Gastrocnemius medialis (tissue), 4 donors: ENCODE measurements at regions not wholly inside any gene's neighbourhood (a gene's known extent, or its start where the extent isn't known, plus 50 kb on each side); places are given as distances from the start of the nearest gene placed in this dataset.

Experiments used
- CTCF ChIP-seq, 5 experiments: fragments of 450-650 bp in 3 of 5; fragments of 200-600 bp in 2 of 5; sonication (generic) in 2 of 5; IDR thresholded peaks in 4 of 5; conservative IDR thresholded peaks in 1 of 5; 1 replicate in 4 of 5; 2 replicates in 1 of 5; pipeline ENCODE4 v1.5.1; 2016 to 2019; ENCODE audit warnings: antibody characterized with exemption in 5 of 5, mild to moderate bottlenecking in 3 of 5, moderate library complexity in 3 of 5
- POLR2A ChIP-seq, 2 donors: fragments of 450-650 bp; IDR thresholded peaks; one replicate each; pipeline ENCODE4 v1.6.1; 2017; ENCODE audit warnings: antibody characterized with exemption in 2 of 2, mild to moderate bottlenecking in 2 of 2, moderate library complexity in 2 of 2

GRCh38 chr5:72661405-72661804 is 154.2 kb upstream of the ZNF366 start:
- no peak for TF ChIP-seq CTCF (IDR thresholded peaks at IDR 0.05 in 4 of 5, conservative IDR thresholded peaks at IDR 0.05 in 1 of 5)
- no peak for TF ChIP-seq POLR2A (IDR thresholded peaks at IDR 0.05)
